Activated CD4-positive, alpha-beta T cell treated with anti-CD3 and anti-CD28 coated beads, Interleukin-2, amount 50 U/mL, for 4 hours (primary cell): ENCODE measurements at regions not wholly inside any gene's neighbourhood (a gene's known extent, or its start where the extent isn't known, plus 50 kb on each side); places are given as distances from the start of the nearest gene placed in this dataset.
"Not testable (repeated sequence)": the region's sequence is repeated elsewhere in the genome, so short reads cannot be mapped to it uniquely, and the experiment has no call there.

Source experiments
- DNase-seq, 2 experiments: peaks; one replicate each; pipeline ENCODE4 v3.0.0-alpha.2; 2020

- no peak for DNase-seq
Observed at GRCh38 chr14:58755031-58755925, 117.5 kb downstream of the DACT1 start.

GRCh38 chr14:58760121-58760520 lies 122.4 kb downstream of the DACT1 start:
- no peak for DNase-seq

- DNase-seq, result no peak
Observed at GRCh38 chr14:58762629-58763028, 124.9 kb downstream of the DACT1 start.

GRCh38 chr14:58763210-58763609 lies 125.4 kb downstream of the DACT1 start:
- no peak for DNase-seq

GRCh38 chr14:58765418-58765831 lies 127.7 kb downstream of the DACT1 start:
- no peak for DNase-seq

- DNase-seq, result no peak
Observed at GRCh38 chr14:58765843-58766242, 128.1 kb downstream of the DACT1 start.

GRCh38 chr14:58769011-58769643 lies 131.4 kb downstream of the DACT1 start:
- no peak for DNase-seq

GRCh38 chr14:58769771-58770170 lies 132.0 kb downstream of the DACT1 start:
- DNase-seq, result no peak

GRCh38 chr14:58770491-58770982 lies 132.8 kb downstream of the DACT1 start:
- no peak for DNase-seq

GRCh38 chr14:58771016-58771415 lies 133.3 kb downstream of the DACT1 start:
- no peak for DNase-seq

GRCh38 chr14:58772116-58772515 lies 134.4 kb downstream of the DACT1 start:
- DNase-seq, result no peak

- no peak for DNase-seq
Observed at GRCh38 chr14:58772794-58773620, 135.2 kb downstream of the DACT1 start.

- DNase-seq, result no peak
Observed at GRCh38 chr14:58774531-58774930, 136.8 kb downstream of the DACT1 start.

- not testable (repeated sequence) for DNase-seq
Observed at GRCh38 chr14:58775130-58775529, 137.4 kb downstream of the DACT1 start.

- no peak for DNase-seq
Observed at GRCh38 chr14:58776516-58776915, 138.8 kb downstream of the DACT1 start.

GRCh38 chr14:58777541-58777979 lies 139.8 kb downstream of the DACT1 start:
- DNase-seq, result no peak

- no peak for DNase-seq
Observed at GRCh38 chr14:58778202-58778601, 140.4 kb downstream of the DACT1 start.

GRCh38 chr14:58779376-58779775 lies 141.6 kb downstream of the DACT1 start:
- DNase-seq, result no peak

- DNase-seq, result no peak
Observed at GRCh38 chr14:58780185-58780584, 142.4 kb downstream of the DACT1 start.

- no peak for DNase-seq
Observed at GRCh38 chr14:58780605-58781004, 142.8 kb downstream of the DACT1 start.

- no peak for DNase-seq
Observed at GRCh38 chr14:58782011-58782410, 144.2 kb downstream of the DACT1 start.

GRCh38 chr14:58783792-58784511 lies 146.2 kb downstream of the DACT1 start:
- DNase-seq, result no peak
